HEK293 (cell line): ENCODE measurements at regions not wholly inside any gene's neighbourhood (a gene's known extent, or its start where the extent isn't known, plus 50 kb on each side); places are given as distances from the start of the nearest gene placed in this dataset.

ENCODE experiments used
- CTCF ChIA-PET: fragments of 350-600 bp; formaldehyde crosslinking; extraction: SDS; loops from one replicate; lab custom pipeline; 2021; ENCODE audit warnings: antibody characterized with exemption; lab: Yijun Ruan, JAX
- POLR2A ChIA-PET: fragments of 300-600 bp; formaldehyde crosslinking; extraction: SDS; loops from one replicate; lab custom pipeline; 2020; ENCODE audit warnings: antibody characterized with exemption, inconsistent platforms; lab: Yijun Ruan, JAX
- H3K27ac ChIP-seq: fragments of 200-500 bp; sonication (Bioruptor generic); 2 replicates; pipeline ENCODE4 v1.5.1; 2014; ENCODE audit warnings: low read depth, low read length, control low read depth, inconsistent platforms; ENCODE audit errors: extremely low read depth
- H3K36me3 ChIP-seq, 2 experiments: fragments of 200-500 bp in 1 of 2; sonication (Bioruptor generic) in 1 of 2; 1 replicate in 1 of 2; 2 replicates in 1 of 2; pipeline ENCODE4 v1.5.1; 2014 to 2017; ENCODE audit warnings: inconsistent platforms in 2 of 2, low read length in 2 of 2; ENCODE audit not compliant: control insufficient read depth in 2 of 2, insufficient read depth in 1 of 2
- H3K4me1 ChIP-seq: fragments of 200-500 bp; sonication (Bioruptor generic); 2 replicates; pipeline ENCODE4 v1.5.1; 2014; ENCODE audit warnings: mild to moderate bottlenecking, low read length, inconsistent platforms; ENCODE audit not compliant: control insufficient read depth, insufficient read depth
- H3K4me3 ChIP-seq: 2 replicates; pipeline ENCODE4 v1.5.1; 2011; ENCODE audit warnings: low read depth, mild to moderate bottlenecking, control low read depth, low read length, moderate library complexity
- H3K9me3 ChIP-seq: fragments of 200-500 bp; sonication (Bioruptor generic); 2 replicates; pipeline ENCODE4 v1.5.1; 2014; ENCODE audit warnings: low read depth, low read length, inconsistent platforms; ENCODE audit not compliant: control insufficient read depth, insufficient read depth
- BCL11B ChIP-seq: fragments of 450-650 bp; formaldehyde crosslinking; IDR thresholded peaks from 2 replicates; pipeline ENCODE4 v1.5.1; 2016; ENCODE audit warnings: low read depth, missing biosample characterization, missing genetic modification characterization
- GFI1B ChIP-seq: fragments of 450-650 bp; formaldehyde crosslinking; IDR thresholded peaks from 2 replicates; pipeline ENCODE4 v1.5.1; 2016; ENCODE audit warnings: missing biosample characterization, missing genetic modification characterization
- INSM2 ChIP-seq: fragments of 450-650 bp; formaldehyde crosslinking; IDR thresholded peaks from 2 replicates; pipeline ENCODE4 v1.5.1; 2016; ENCODE audit warnings: missing biosample characterization, missing genetic modification characterization
- KLF1 ChIP-seq: fragments of 450-650 bp; formaldehyde crosslinking; IDR thresholded peaks from 2 replicates; pipeline ENCODE4 v1.5.1; 2016; ENCODE audit warnings: missing biosample characterization, missing genetic modification characterization
- PBX3 ChIP-seq: sonication (generic); formaldehyde crosslinking; IDR thresholded peaks from 2 replicates; pipeline ENCODE4 v1.8.1; 2022; ENCODE audit warnings: mild to moderate bottlenecking, moderate library complexity, missing genetic modification reagents
- PRDM2 ChIP-seq: fragments of 450-650 bp; formaldehyde crosslinking; IDR thresholded peaks from 2 replicates; pipeline ENCODE4 v1.5.1; 2016; ENCODE audit warnings: missing biosample characterization, missing genetic modification characterization, borderline replicate concordance
- ZBTB10 ChIP-seq: fragments of 450-650 bp; formaldehyde crosslinking; IDR thresholded peaks from 2 replicates; pipeline ENCODE4 v1.5.1; 2016; ENCODE audit warnings: missing biosample characterization, missing genetic modification characterization
- ZFP41 ChIP-seq: fragments of 450-650 bp; formaldehyde crosslinking; IDR thresholded peaks from 2 replicates; pipeline ENCODE4 v1.5.1; 2016; ENCODE audit warnings: missing biosample characterization, missing genetic modification characterization, borderline replicate concordance
- ZNF248 ChIP-seq: fragments of 450-650 bp; formaldehyde crosslinking; IDR thresholded peaks from 2 replicates; pipeline ENCODE4 v1.5.1; 2017; ENCODE audit warnings: missing biosample characterization, missing genetic modification characterization
- ZNF324 ChIP-seq: fragments of 450-650 bp; formaldehyde crosslinking; IDR thresholded peaks from 2 replicates; pipeline ENCODE4 v1.5.1; 2016; ENCODE audit warnings: missing biosample characterization, missing genetic modification characterization
- ZNF354C ChIP-seq: fragments of 450-650 bp; formaldehyde crosslinking; IDR thresholded peaks from 2 replicates; pipeline ENCODE4 v1.5.1; 2016; ENCODE audit warnings: missing biosample characterization, missing genetic modification characterization, low read depth, borderline replicate concordance
- ZNF513 ChIP-seq: fragments of 450-650 bp; IDR thresholded peaks from 2 replicates; pipeline ENCODE4 v1.5.1; 2018; ENCODE audit warnings: missing biosample characterization, missing genetic modification characterization
- ZNF548 ChIP-seq: fragments of 450-650 bp; formaldehyde crosslinking; IDR thresholded peaks from 2 replicates; pipeline ENCODE4 v1.5.1; 2016; ENCODE audit warnings: missing biosample characterization, missing genetic modification characterization
- ZNF561 ChIP-seq: fragments of 450-650 bp; IDR thresholded peaks from 2 replicates; pipeline ENCODE4 v1.5.1; 2018; ENCODE audit warnings: missing biosample characterization, missing genetic modification characterization, borderline replicate concordance
- ZSCAN4 ChIP-seq: fragments of 450-650 bp; formaldehyde crosslinking; IDR thresholded peaks from 2 replicates; pipeline ENCODE4 v1.5.1; 2017; ENCODE audit warnings: missing biosample characterization, missing genetic modification characterization

- TF ChIP-seq PRDM2 (tag by site-specific recombination): no peak
- no peak for TF ChIP-seq ZNF561 (tag by site-specific recombination)
- no peak for TF ChIP-seq KLF1 (tag by site-specific recombination)
- TF ChIP-seq ZSCAN4: no peak
- no peak for TF ChIP-seq ZNF548 (tag by site-specific recombination)
- TF ChIP-seq ZNF248 (tag by site-specific recombination): no peak
- no peak for TF ChIP-seq BCL11B
- no peak for TF ChIP-seq ZNF513 (tag by site-specific recombination)
- no peak for TF ChIP-seq GFI1B
- TF ChIP-seq ZNF324 (tag by site-specific recombination): no peak
Observed at GRCh38 chr6:74973591-74973990, 232.3 kb downstream of the COL12A1 start (continued).

GRCh38 chr6:74971633-74972032 is 234.2 kb downstream of the COL12A1 start:
- H3K4me1 ChIP-seq: no peaks in the 10 kb centered on the region
- CTCF ChIA-PET: interaction anchor here (0.7 kb wide), 1 partner anchor 563 kb away, joined by 4 read pairs; no protein-coding TSS in a partner anchor

More at GRCh38 chr6:74971633-74972032, 234.2 kb downstream of the COL12A1 start:
- no peak for TF ChIP-seq INSM2 (tag by site-specific recombination)
- no peak for TF ChIP-seq ZNF354C
- no peak for TF ChIP-seq PBX3 (CRISPR knock-in tag)
- no peak for TF ChIP-seq ZBTB10 (tag by site-specific recombination)
- TF ChIP-seq ZFP41 (tag by site-specific recombination): no peak
- H3K36me3 ChIP-seq: no peaks in the 10 kb centered on the region
- no peaks in the 10 kb centered on the region for H3K9me3 ChIP-seq
- no peak overlapping the region for H3K27ac ChIP-seq
- POLR2A ChIA-PET: no interaction called here
- H3K4me3 ChIP-seq: no peak overlapping the region
